ENCODE measurements at regions not wholly inside any gene's neighbourhood (a gene's known extent, or its start where the extent isn't known, plus 50 kb on each side); places are given as distances from the start of the nearest gene placed in this dataset.

DNA sequence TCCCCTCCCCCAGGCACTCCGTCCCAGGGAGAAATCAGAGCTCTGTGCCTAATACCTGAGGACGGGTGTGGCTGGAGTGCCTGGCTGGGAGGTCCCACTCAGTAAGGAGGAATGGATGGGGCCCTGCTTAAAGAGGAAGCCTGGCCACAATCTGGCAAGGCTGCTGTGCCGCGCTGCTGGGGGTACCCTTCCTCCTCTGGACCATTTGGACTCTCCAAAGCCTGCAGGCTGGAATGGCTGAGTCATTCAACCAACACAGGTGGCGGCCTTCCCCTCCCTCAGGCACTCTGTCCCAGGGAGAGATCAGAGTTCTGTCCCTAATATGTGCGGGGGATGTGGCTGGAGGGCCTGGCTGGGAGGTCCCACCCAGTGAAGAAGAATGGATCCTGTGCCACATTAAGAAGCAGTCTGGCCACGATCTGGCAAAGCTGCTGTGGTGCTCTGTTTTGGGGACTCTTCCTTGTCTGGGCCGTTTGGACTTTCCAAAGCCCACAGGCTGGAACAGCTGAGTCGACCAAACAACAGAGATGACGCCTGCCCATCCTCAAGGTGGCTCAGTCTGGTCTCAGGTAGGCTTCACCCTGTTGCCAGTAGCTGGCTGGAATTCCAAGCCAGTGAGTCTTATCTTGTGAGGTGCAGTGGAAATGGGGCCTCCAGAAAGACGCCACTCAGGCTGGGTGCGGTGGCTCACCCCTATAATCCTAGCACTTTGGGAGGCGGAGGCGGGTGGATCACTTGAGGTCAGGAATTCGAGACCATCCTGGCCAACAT, 127.3 kb upstream of the HUWE1 start:
- H4K20me1 ChIP-seq (ENCODE audit: insufficient read depth), result no peaks in the 10 kb centered on the region
- H3K9me2 ChIP-seq, result no peaks in the 10 kb centered on the region
- no peaks in the 10 kb centered on the region for H3K36me3 ChIP-seq (replicated peaks in 1 of 2; ENCODE audit: control insufficient read depth in 1 of 2, insufficient read depth in 2 of 2, low read length in 1 of 2)
- H3K4me2 ChIP-seq, result no peak overlapping the region
- TF ChIP-seq POLR2AphosphoS5 (IDR thresholded peaks at IDR 0.05; ENCODE audit: low read depth, low read length) (no peak), SIN3A (IDR thresholded peaks at IDR 0.05; ENCODE audit: borderline replicate concordance, low read depth, low read length) (no peak), TAF1 (IDR thresholded peaks at IDR 0.05; ENCODE audit: borderline replicate concordance, low read depth, low read length) (no peak), CTCF (IDR thresholded peaks at IDR 0.05) (no peak), EP300 (IDR thresholded peaks at IDR 0.05; ENCODE audit: borderline replicate concordance in 1 of 2, low read depth in 1 of 2, low read length in 1 of 2) (no peak), FOXM1 (IDR thresholded peaks at IDR 0.05; ENCODE audit: low read depth) (no peak)
- no peaks in the 10 kb centered on the region for H3F3A ChIP-seq (replicated peaks; ENCODE audit: insufficient read depth)
- no peak overlapping the region for H2AFZ ChIP-seq (ENCODE audit: low read depth)
- no peak overlapping the region for H3K4me3 ChIP-seq (ENCODE audit: low read depth in 2 of 2, low read length in 1 of 2)
- no peak for DNase-seq
- H3K27ac ChIP-seq (ENCODE audit: low read depth in 2 of 2, low read length in 1 of 2), result no peak overlapping the region
- H3K4me1 ChIP-seq (ENCODE audit: control insufficient read depth in 1 of 2, insufficient read depth in 2 of 2, low read depth in 1 of 2, low read length in 1 of 2), result no peaks in the 10 kb centered on the region
- H3K9ac ChIP-seq, result no peak overlapping the region
- H3K79me2 ChIP-seq (ENCODE audit: insufficient read depth), result no peaks in the 10 kb centered on the region
- peaks cover 15% of the 10 kb centered on the region; the same call in 1 of the 2 replicates for H3K27me3 ChIP-seq (ENCODE audit: insufficient read depth)
- ChIA-PET POLR2A (no interaction called here), CTCF (no interaction called here)
- no peaks in the 10 kb centered on the region for H3K9me3 ChIP-seq
- WGBS (ENCODE audit: low lambda C conversion rate), result 25% methylated on average over 8 of the region's 15 CpGs

DNA sequence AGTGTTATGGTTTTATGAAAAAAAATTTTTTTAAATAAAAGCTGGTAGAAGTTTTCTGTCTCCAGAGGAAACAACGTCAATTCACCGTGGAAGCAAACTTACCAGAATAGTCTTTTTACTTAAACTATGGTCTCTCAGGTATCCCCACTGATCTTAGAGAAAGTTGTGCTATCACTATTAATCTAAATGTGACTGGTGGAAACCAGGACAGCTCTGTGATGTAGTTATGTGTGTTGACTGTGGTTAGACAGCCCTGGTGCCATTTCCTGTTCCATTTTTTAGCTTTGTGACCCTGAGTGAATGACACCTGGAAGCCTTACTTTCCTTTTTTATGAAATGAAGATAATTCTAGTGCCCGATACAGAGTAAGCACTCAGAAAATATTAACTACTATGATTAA, 111.8 kb upstream of the HUWE1 start:
- Histone ChIP-seq H4K20me1 (ENCODE audit: insufficient read depth) (no peaks in the 10 kb centered on the region), H3K4me2 (no peak overlapping the region), H3K27ac (ENCODE audit: low read depth in 2 of 2, low read length in 1 of 2) (no peak overlapping the region), H3F3A (replicated peaks; ENCODE audit: insufficient read depth) (no peaks in the 10 kb centered on the region), H3K9ac (no peak overlapping the region), H3K4me1 (ENCODE audit: control insufficient read depth in 1 of 2, insufficient read depth in 2 of 2, low read depth in 1 of 2, low read length in 1 of 2) (no peaks in the 10 kb centered on the region), H3K36me3 (replicated peaks in 1 of 2; ENCODE audit: control insufficient read depth in 1 of 2, insufficient read depth in 2 of 2, low read length in 1 of 2) (no peaks in the 10 kb centered on the region), H2AFZ (ENCODE audit: low read depth) (no peak overlapping the region), H3K79me2 (ENCODE audit: insufficient read depth) (no peaks in the 10 kb centered on the region), H3K4me3 (ENCODE audit: low read depth in 2 of 2, low read length in 1 of 2) (no peak overlapping the region), H3K9me3 (peaks cover 11% of the 10 kb centered on the region; the same call in 1 of the 2 replicates), H3K9me2 (no peaks in the 10 kb centered on the region), H3K27me3 (ENCODE audit: insufficient read depth) (no peaks in the 10 kb centered on the region)
- DNase-seq, result no peak
- ChIA-PET CTCF (no interaction called here), POLR2A (no interaction called here)
- TF ChIP-seq EZH2phosphoT487 (IDR thresholded peaks at IDR 0.05; ENCODE audit: borderline replicate concordance, low read depth) (no peak), JUND (IDR thresholded peaks at IDR 0.05) (no peak), CHD2 (IDR thresholded peaks at IDR 0.05; ENCODE audit: low read length, partially characterized antibody) (no peak), RAD21 (IDR thresholded peaks at IDR 0.05; ENCODE audit: low read length) (no peak), MAX (IDR thresholded peaks at IDR 0.05; ENCODE audit: low read depth) (no peak), GATA2 (CRISPR knock-in tag; IDR thresholded peaks at IDR 0.05) (no peak), TCF12 (IDR thresholded peaks at IDR 0.05) (no peak), FOXJ3 (CRISPR knock-in tag; IDR thresholded peaks at IDR 0.05) (no peak), TEAD4 (IDR thresholded peaks at IDR 0.05; ENCODE audit: borderline replicate concordance, insufficient read depth) (no peak), RCOR1 (IDR thresholded peaks at IDR 0.05; ENCODE audit: low read length) (no peak), REST (IDR thresholded peaks at IDR 0.05; ENCODE audit: low read depth, low read length) (no peak), SIN3A (IDR thresholded peaks at IDR 0.05; ENCODE audit: borderline replicate concordance, low read depth, low read length) (no peak), EP300 (IDR thresholded peaks at IDR 0.05; ENCODE audit: borderline replicate concordance in 1 of 2, low read depth in 1 of 2, low read length in 1 of 2) (no peak), FOSL2 (IDR thresholded peaks at IDR 0.05; ENCODE audit: borderline replicate concordance, low read depth) (no peak), GABPA (IDR thresholded peaks at IDR 0.05; ENCODE audit: low read depth) (no peak), FOXM1 (IDR thresholded peaks at IDR 0.05; ENCODE audit: low read depth) (no peak), RXRA (IDR thresholded peaks at IDR 0.05; ENCODE audit: borderline replicate concordance, low read depth) (no peak)
- WGBS (ENCODE audit: low lambda C conversion rate), result 39% methylated on average over 3 of the region's 3 CpGs

All from SK-N-SH (cell line).